Keratinocyte (primary cell): ENCODE measurements at regions not wholly inside any gene's neighbourhood (a gene's known extent, or its start where the extent isn't known, plus 50 kb on each side); places are given as distances from the start of the nearest gene placed in this dataset.

Experiments
- CTCF ChIP-seq, 3 experiments: IDR thresholded peaks in 1 of 3; conservative IDR thresholded peaks in 1 of 3; optimal IDR thresholded peaks in 1 of 3; 2 replicates in 2 of 3; 3 replicates in 1 of 3; pipeline versions ENCODE3 to v1.5.1; 2011; ENCODE audit warnings: low read length in 3 of 3, mild to moderate bottlenecking in 3 of 3, moderate library complexity in 2 of 3, control low read depth in 1 of 3, inconsistent platforms in 1 of 3; ENCODE audit not compliant: insufficient read depth in 2 of 3; ENCODE audit errors: extremely low read depth in 1 of 3
- EZH2 ChIP-seq: IDR thresholded peaks from one replicate; pipeline ENCODE4 v1.6.1; 2012; ENCODE audit warnings: inconsistent platforms, mild to moderate bottlenecking, low read length, moderate library complexity

- no peak for TF ChIP-seq CTCF (optimal IDR thresholded peaks at IDR 0.05 in 1 of 3, IDR thresholded peaks at IDR 0.05 in 1 of 3, conservative IDR thresholded peaks at IDR 0.05 in 1 of 3; ENCODE audit: extremely low read depth in 1 of 3, insufficient read depth in 2 of 3, low read length in 3 of 3)
- TF ChIP-seq EZH2, result no peak
These were observed 224.2 kb upstream of the RUNX1 start for GRCh38 chr21:35273333-35273732.
